ENCODE measurements at regions not wholly inside any gene's neighbourhood (a gene's known extent, or its start where the extent isn't known, plus 50 kb on each side); places are given as distances from the start of the nearest gene placed in this dataset.
A peak's percentile ranks its signal among the peaks of the same experiment; 100 is the strongest.

- Histone ChIP-seq H3K4me3 (replicated peaks in 1 of 3; ENCODE audit: insufficient read depth in 1 of 3, low read depth in 2 of 3, low read length in 3 of 3) (no peak overlapping the region), H3K9me3 (ENCODE audit: low read length) (peaks cover 94% of the 10 kb centered on the region), H3K4me1 (ENCODE audit: insufficient read depth, low read length) (no peaks in the 10 kb centered on the region), H3K4me2 (ENCODE audit: low read depth, low read length) (no peak overlapping the region), H3K36me3 (replicated peaks in 1 of 2; ENCODE audit: control insufficient read depth in 1 of 2, insufficient read depth in 2 of 2, low read length in 2 of 2) (no peaks in the 10 kb centered on the region), H3K9ac (ENCODE audit: insufficient read depth, low read depth, low read length) (no peak overlapping the region), H3K27me3 (ENCODE audit: control insufficient read depth in 1 of 2, insufficient read depth in 2 of 2, low read length in 2 of 2) (no peaks in the 10 kb centered on the region), H4K20me1 (ENCODE audit: insufficient read depth, low read length) (no peaks in the 10 kb centered on the region), H2AFZ (ENCODE audit: low read length) (no peak overlapping the region), H3K27ac (ENCODE audit: extremely low read length, insufficient read depth, low read length) (no peak overlapping the region), H3K79me2 (ENCODE audit: insufficient read depth, low read length) (no peaks in the 10 kb centered on the region)
- in situ Hi-C loops (cut with HindIII; ENCODE audit: extremely low pct_ligation_motif_present, low pct_unique_long_range_greater_than_20kb) (no loop called here), intact Hi-C loops (cut with micrococcal nuclease; ENCODE audit: unreplicated experiment) (loop anchor here (5.0 kb wide), 1 partner anchor 550 kb away; no protein-coding TSS in a partner anchor)
- ATAC-seq (no peak), FAIRE-seq (no peak), DNase-seq (ENCODE audit: low spot score) (no peak)
- ChIA-PET CTCF (ENCODE audit: low intra/inter-chr PET ratio, low total read pairs) (no interaction called here), POLR2A (no interaction called here)
- WGBS (ENCODE audit: low lambda C conversion rate) = 22% methylated on average over 5 of the region's 5 CpGs
- no peak for TF ChIP-seq PLRG1 (conservative IDR thresholded peaks at IDR 0.05)
- peak; percentile 62; the same call in 1 of the 2 replicates for TF ChIP-seq CREB1 (IDR thresholded peaks at IDR 0.05)
- TF ChIP-seq CREB1 (CRISPR knock-in tag; IDR thresholded peaks at IDR 0.05) = no peak
- no TSS peak for BruUV-seq (replicated peaks)
These were observed 583.0 kb upstream of the KLHL29 start for GRCh38 chr2:22801970-22802369.

- no peak for ATAC-seq
- H3K27me3 ChIP-seq (ENCODE audit: control insufficient read depth in 1 of 2, insufficient read depth in 2 of 2, low read length in 2 of 2) = no peaks in the 10 kb centered on the region
- no peak for TF ChIP-seq ZSCAN22 (CRISPR knock-in tag; IDR thresholded peaks at IDR 0.05)
- TF ChIP-seq ZNF441 (CRISPR knock-in tag; IDR thresholded peaks at IDR 0.05; ENCODE audit: borderline replicate concordance) = no peak
- no peak for TF ChIP-seq ZNF703 (CRISPR knock-in tag; IDR thresholded peaks at IDR 0.05; ENCODE audit: borderline replicate concordance)
- no peak for TF ChIP-seq ZBTB49 (CRISPR knock-in tag; IDR thresholded peaks at IDR 0.05; ENCODE audit: borderline replicate concordance)
- no peak for TF ChIP-seq ZNF841 (CRISPR knock-in tag; IDR thresholded peaks at IDR 0.05; ENCODE audit: borderline replicate concordance)
- TF ChIP-seq ZNF678 (CRISPR knock-in tag; IDR thresholded peaks at IDR 0.05) = no peak
- no peak for TF ChIP-seq TMF1 (CRISPR knock-in tag; IDR thresholded peaks at IDR 0.05; ENCODE audit: low read depth)
- no peak for TF ChIP-seq FOXM1 (CRISPR knock-in tag; IDR thresholded peaks at IDR 0.05)
- no peak for TF ChIP-seq TOPORS (CRISPR knock-in tag; IDR thresholded peaks at IDR 0.05)
- no peak for TF ChIP-seq PAX8 (CRISPR knock-in tag; IDR thresholded peaks at IDR 0.05; ENCODE audit: borderline replicate concordance)
- TF ChIP-seq HMGXB4 (CRISPR knock-in tag; IDR thresholded peaks at IDR 0.05; ENCODE audit: borderline replicate concordance in 1 of 2, low read depth in 1 of 2) = no peak
- TF ChIP-seq KAT8 (CRISPR knock-in tag; IDR thresholded peaks at IDR 0.05) = no peak
- TF ChIP-seq PHF5A (CRISPR knock-in tag; IDR thresholded peaks at IDR 0.05; ENCODE audit: low read depth, unreplicated experiment) = no peak
- no peak for TF ChIP-seq CREBL2 (CRISPR knock-in tag; IDR thresholded peaks at IDR 0.05; ENCODE audit: borderline replicate concordance)
- TF ChIP-seq ZNF644 (CRISPR knock-in tag; IDR thresholded peaks at IDR 0.05; ENCODE audit: low read depth) = no peak
These were observed 577.1 kb upstream of the KLHL29 start for GRCh38 chr2:22807872-22808271.

More at GRCh38 chr2:22807872-22808271, 577.1 kb upstream of the KLHL29 start:
- H2AFZ ChIP-seq (ENCODE audit: low read length) = no peak overlapping the region
- FAIRE-seq (no peak), DNase-seq (ENCODE audit: low spot score) (no peak)
- H3K4me3 ChIP-seq (replicated peaks in 1 of 3; ENCODE audit: insufficient read depth in 1 of 3, low read depth in 2 of 3, low read length in 3 of 3) = no peak overlapping the region
- no peaks in the 10 kb centered on the region for H4K20me1 ChIP-seq (ENCODE audit: insufficient read depth, low read length)
- H3K36me3 ChIP-seq (replicated peaks in 1 of 2; ENCODE audit: control insufficient read depth in 1 of 2, insufficient read depth in 2 of 2, low read length in 2 of 2) = no peaks in the 10 kb centered on the region
- no peaks in the 10 kb centered on the region for H3K4me1 ChIP-seq (ENCODE audit: insufficient read depth, low read length)
- H3K9ac ChIP-seq (ENCODE audit: insufficient read depth, low read depth, low read length) = no peak overlapping the region
- H3K27ac ChIP-seq (ENCODE audit: extremely low read length, insufficient read depth, low read length) = no peak overlapping the region
- intact Hi-C loops (cut with micrococcal nuclease; ENCODE audit: unreplicated experiment) (no loop called here), in situ Hi-C loops (cut with HindIII; ENCODE audit: extremely low pct_ligation_motif_present, low pct_unique_long_range_greater_than_20kb) (no loop called here)
- POLR2A ChIA-PET = no interaction called here
- H3K4me2 ChIP-seq (ENCODE audit: low read depth, low read length) = no peak overlapping the region
- no TSS peak for BruUV-seq (replicated peaks)
- CTCF ChIA-PET (ENCODE audit: low intra/inter-chr PET ratio, low total read pairs) = no interaction called here
- H3K79me2 ChIP-seq (ENCODE audit: insufficient read depth, low read length) = no peaks in the 10 kb centered on the region
- peaks cover 84% of the 10 kb centered on the region for H3K9me3 ChIP-seq (ENCODE audit: low read length)

Data from HepG2 (cell line).